ENCODE measurements at regions not wholly inside any gene's neighbourhood (a gene's known extent, or its start where the extent isn't known, plus 50 kb on each side); places are given as distances from the start of the nearest gene placed in this dataset.

GRCh38 chr16:14020141-14020540, 51.0 kb upstream of the MRTFB start:
- in situ Hi-C loops (cut with HindIII; ENCODE audit: low pct_ligation_motif_present, low sequenced_read_pairs), result no loop called here
- H3K27ac ChIP-seq, result no peak overlapping the region
- no peak for DNase-seq
- no peak overlapping the region for H3K4me3 ChIP-seq (ENCODE audit: low read depth, low read length)
- H3K27me3 ChIP-seq (replicated peaks), result no peaks in the 10 kb centered on the region
- no peaks in the 10 kb centered on the region for H3K36me3 ChIP-seq (replicated peaks)
- no peak for TF ChIP-seq CTCF (IDR thresholded peaks at IDR 0.05; ENCODE audit: low read depth, low read length, missing control alignments)
